Liver (tissue), 8 donors: ENCODE measurements at regions not wholly inside any gene's neighbourhood (a gene's known extent, or its start where the extent isn't known, plus 50 kb on each side); places are given as distances from the start of the nearest gene placed in this dataset.

Source experiments
- DNase-seq: peaks from one replicate; pipeline ENCODE4 v3.0.0-alpha.2; 2017; ENCODE audit warnings: low spot score
- H3K27ac ChIP-seq, 2 donors: one replicate each; pipeline ENCODE4 v1.7.0; 2013; ENCODE audit warnings: inconsistent platforms in 2 of 2, low read length in 2 of 2, control low read depth in 1 of 2, low read depth in 1 of 2, mild to moderate bottlenecking in 1 of 2
- H3K27me3 ChIP-seq, 4 donors: one replicate each; pipeline versions ENCODE4 v1.6.1 to v1.7.0; 2013; ENCODE audit warnings: low read length in 3 of 4, inconsistent platforms in 1 of 4, mild to moderate bottlenecking in 1 of 4, moderate library complexity in 1 of 4; ENCODE audit not compliant: control insufficient read depth in 4 of 4, insufficient read depth in 4 of 4
- H3K36me3 ChIP-seq, 4 donors: one replicate each; pipeline versions ENCODE4 v1.6.1 to v1.7.0; 2013; ENCODE audit warnings: low read length in 3 of 4, mild to moderate bottlenecking in 3 of 4, low read depth in 1 of 4, moderate library complexity in 1 of 4; ENCODE audit not compliant: control insufficient read depth in 4 of 4, insufficient read depth in 3 of 4
- H3K4me1 ChIP-seq, 4 donors: one replicate each; pipeline versions ENCODE4 v1.6.1 to v1.7.0; 2013; ENCODE audit warnings: low read length in 3 of 4, mild to moderate bottlenecking in 3 of 4, moderate library complexity in 1 of 4; ENCODE audit not compliant: control insufficient read depth in 4 of 4, insufficient read depth in 4 of 4
- H3K4me3 ChIP-seq, 3 donors: one replicate each; pipeline versions ENCODE4 v1.6.1 to v1.7.0; 2013; ENCODE audit warnings: low read length in 3 of 3, control low read depth in 1 of 3, low read depth in 1 of 3, mild to moderate bottlenecking in 1 of 3
- H3K9ac ChIP-seq, 2 donors: one replicate each; pipeline ENCODE4 v1.7.0; 2013; ENCODE audit warnings: low read length in 2 of 2, mild to moderate bottlenecking in 2 of 2, moderate library complexity in 2 of 2, control low read depth in 1 of 2, low read depth in 1 of 2
- H3K9me3 ChIP-seq, 4 donors: one replicate each; pipeline versions ENCODE4 v1.6.1 to v1.7.0; 2013; ENCODE audit warnings: low read length in 3 of 4; ENCODE audit not compliant: control insufficient read depth in 4 of 4
- ATF3 ChIP-seq: IDR thresholded peaks from 2 replicates; pipeline ENCODE4 v1.6.1; 2016; ENCODE audit warnings: antibody characterized with exemption
- CTCF ChIP-seq: fragments of 150-350 bp; IDR thresholded peaks from 2 replicates; pipeline ENCODE4 v1.5.1; 2017; ENCODE audit warnings: improper control_type of control experiment, low read depth, low read length; ENCODE audit not compliant: missing input control
- EGR1 ChIP-seq, 2 donors: IDR thresholded peaks; 2 replicates each; pipeline ENCODE4 v1.6.1; 2016 to 2018; ENCODE audit warnings: antibody characterized with exemption in 2 of 2, low read depth in 2 of 2
- FOXA1 ChIP-seq: IDR thresholded peaks from 2 replicates; pipeline ENCODE4 v1.6.1; 2016; ENCODE audit warnings: antibody characterized with exemption
- FOXA2 ChIP-seq: IDR thresholded peaks from 2 replicates; pipeline ENCODE4 v1.6.1; 2016; ENCODE audit warnings: antibody characterized with exemption
- GABPA ChIP-seq, 2 donors: IDR thresholded peaks in 1 of 2; conservative IDR thresholded peaks in 1 of 2; 2 replicates each; pipeline ENCODE4 v1.6.1; 2016; ENCODE audit warnings: antibody characterized with exemption in 2 of 2, mild to moderate bottlenecking in 1 of 2, moderate library complexity in 1 of 2
- HNF4A ChIP-seq, 2 donors: conservative IDR thresholded peaks; 2 replicates each; pipeline ENCODE4 v1.6.1; 2016; ENCODE audit warnings: antibody characterized with exemption in 2 of 2, mild to moderate bottlenecking in 2 of 2
- HNF4G ChIP-seq: IDR thresholded peaks from 2 replicates; pipeline ENCODE4 v1.6.1; 2016; ENCODE audit warnings: antibody characterized with exemption
- MAX ChIP-seq: IDR thresholded peaks from 2 replicates; pipeline ENCODE4 v1.6.1; 2016; ENCODE audit warnings: antibody characterized with exemption
- NR2F2 ChIP-seq: IDR thresholded peaks from 2 replicates; pipeline ENCODE4 v1.6.1; 2016; ENCODE audit warnings: antibody characterized with exemption
- RAD21 ChIP-seq, 2 donors: IDR thresholded peaks; 2 replicates each; pipeline ENCODE4 v1.6.1; 2016; ENCODE audit warnings: antibody characterized with exemption in 2 of 2, mild to moderate bottlenecking in 2 of 2
- REST ChIP-seq: IDR thresholded peaks from 2 replicates; pipeline ENCODE4 v1.6.1; 2016; ENCODE audit warnings: antibody characterized with exemption, mild to moderate bottlenecking
- SP1 ChIP-seq: IDR thresholded peaks from 2 replicates; pipeline ENCODE4 v1.6.1; 2018; ENCODE audit warnings: antibody characterized with exemption, mild to moderate bottlenecking
- TAF1 ChIP-seq: conservative IDR thresholded peaks from 2 replicates; pipeline ENCODE4 v1.6.1; 2016; ENCODE audit warnings: antibody characterized with exemption, mild to moderate bottlenecking
- YY1 ChIP-seq: IDR thresholded peaks from 2 replicates; pipeline ENCODE4 v1.6.1; 2016; ENCODE audit warnings: antibody characterized with exemption, mild to moderate bottlenecking
- ZBTB33 ChIP-seq: IDR thresholded peaks from 2 replicates; pipeline ENCODE4 v1.6.1; 2016; ENCODE audit warnings: antibody characterized with exemption
- WGBS: extraction: QIAGEN DNeasy Blood & Tissue Kit; methylation state at CpG from one replicate; pipeline ENCODE4 v1.1.7; 2013; 5-methylcytosine and 5-hydroxymethylcytosine counted together
- donor health status: healthy.
- donor health status: healthy.
- donor health status: healthy.
- donor health status: healthy.
- donor health status: healthy.

- no peaks in the 10 kb centered on the region for H3K27me3 ChIP-seq
- no peak overlapping the region for H3K9ac ChIP-seq
- H3K4me1 ChIP-seq = peaks cover 0 to 3% (median 0%) of the 10 kb centered on the region in 4 donors
- H3K9me3 ChIP-seq = peaks cover 0 to 10% (median 4%) of the 10 kb centered on the region in 4 donors
- DNase-seq = no peak
- no peaks in the 10 kb centered on the region for H3K36me3 ChIP-seq
- H3K4me3 ChIP-seq = no peak overlapping the region
- no peak overlapping the region for H3K27ac ChIP-seq
- 89% methylated on average over 1 of the region's 1 CpG for WGBS
- TF ChIP-seq ATF3 (no peak), CTCF (no peak), HNF4A (conservative IDR thresholded peaks at IDR 0.05) (no peak), FOXA2 (no peak), TAF1 (no peak), NR2F2 (no peak), YY1 (no peak), REST (no peak), RAD21 (IDR thresholded peaks at IDR 0.05) (no peak), ZBTB33 (no peak), SP1 (no peak), GABPA (IDR thresholded peaks at IDR 0.05 in 1 of 2, conservative IDR thresholded peaks at IDR 0.05 in 1 of 2) (no peak), HNF4G (no peak), FOXA1 (no peak), MAX (no peak), EGR1 (IDR thresholded peaks at IDR 0.05; ENCODE audit: low read depth in 2 of 2) (no peak)
Measured at GRCh38 chr13:43996221-43996620, 116.5 kb downstream of the LACC1 start.

GRCh38 chr13:44003481-44003880 is 123.8 kb downstream of the LACC1 start:
- H3K36me3 ChIP-seq = no peaks in the 10 kb centered on the region
- peaks cover 0 to 10% (median 2%) of the 10 kb centered on the region in 4 donors for H3K9me3 ChIP-seq
- WGBS = 89% methylated on average over 2 of the region's 2 CpGs
- no peak overlapping the region for H3K27ac ChIP-seq
- no peak overlapping the region for H3K4me3 ChIP-seq
- no peaks in the 10 kb centered on the region for H3K27me3 ChIP-seq
- no peaks in the 10 kb centered on the region for H3K4me1 ChIP-seq
- no peak for TF ChIP-seq ATF3
- no peak for TF ChIP-seq GABPA (IDR thresholded peaks at IDR 0.05 in 1 of 2, conservative IDR thresholded peaks at IDR 0.05 in 1 of 2)
- TF ChIP-seq FOXA1 = no peak
- no peak overlapping the region for H3K9ac ChIP-seq
- no peak for DNase-seq
